ENCODE measurements at regions not wholly inside any gene's neighbourhood (a gene's known extent, or its start where the extent isn't known, plus 50 kb on each side); places are given as distances from the start of the nearest gene placed in this dataset.

DNA sequence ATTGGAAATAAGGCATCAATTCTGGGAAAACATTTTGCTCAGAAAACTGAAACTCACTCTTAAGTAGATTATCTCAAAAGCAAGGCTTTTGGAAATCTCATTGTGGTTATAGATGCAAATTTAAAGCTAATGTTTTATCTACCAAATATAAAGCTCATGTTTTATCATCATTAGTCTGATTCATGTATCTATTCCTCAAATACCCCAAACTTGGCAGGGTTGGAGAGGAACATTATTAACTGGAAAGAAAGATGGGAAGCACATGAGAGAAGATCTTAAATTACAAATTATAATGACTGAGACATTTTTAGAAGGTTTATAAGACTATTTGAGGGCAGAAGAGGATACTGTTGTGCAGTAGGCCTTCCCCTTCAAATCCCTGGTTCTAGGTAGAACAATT lies 137.3 kb upstream of the TGFBR2 start:
- H3K4me1 ChIP-seq (ENCODE audit: control insufficient read depth, insufficient read depth, low read length) = no peaks in the 10 kb centered on the region
- H3K9me3 ChIP-seq (ENCODE audit: control insufficient read depth, insufficient read depth, low read length) = no peaks in the 10 kb centered on the region
- H3K4me3 ChIP-seq (ENCODE audit: low read depth, low read length) = no peak overlapping the region
- no peak overlapping the region for H3K27ac ChIP-seq (ENCODE audit: low read depth, low read length)
- no peaks in the 10 kb centered on the region for H3K36me3 ChIP-seq (ENCODE audit: control insufficient read depth, insufficient read depth, low read length)
- H3K9ac ChIP-seq (ENCODE audit: low read depth, low read length) = no peak overlapping the region
- H3K27me3 ChIP-seq (ENCODE audit: control insufficient read depth, insufficient read depth, low read length) = no peaks in the 10 kb centered on the region

DNA sequence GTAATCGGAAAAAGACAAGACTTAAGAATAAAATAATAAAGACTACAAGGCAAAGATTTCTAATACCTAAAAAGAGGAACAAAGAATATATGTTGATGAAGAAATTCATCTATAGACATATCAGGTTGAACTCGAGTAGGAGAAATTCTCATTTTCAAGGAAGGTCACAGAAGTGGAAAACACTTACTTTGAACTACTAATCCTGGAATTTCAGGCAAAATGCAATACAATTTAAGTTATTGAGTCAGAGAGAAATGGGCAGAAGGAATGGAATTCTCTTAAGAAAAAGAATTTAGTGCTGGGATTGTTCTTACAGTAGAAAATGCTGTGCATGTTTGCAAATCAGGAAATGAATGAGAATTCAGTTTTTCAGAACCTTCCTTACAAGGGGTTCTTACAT lies 135.9 kb upstream of the TGFBR2 start:
- Histone ChIP-seq H3K4me1 (ENCODE audit: control insufficient read depth, insufficient read depth, low read length) (no peaks in the 10 kb centered on the region), H3K9ac (ENCODE audit: low read depth, low read length) (no peak overlapping the region), H3K9me3 (ENCODE audit: control insufficient read depth, insufficient read depth, low read length) (no peaks in the 10 kb centered on the region)

DNA sequence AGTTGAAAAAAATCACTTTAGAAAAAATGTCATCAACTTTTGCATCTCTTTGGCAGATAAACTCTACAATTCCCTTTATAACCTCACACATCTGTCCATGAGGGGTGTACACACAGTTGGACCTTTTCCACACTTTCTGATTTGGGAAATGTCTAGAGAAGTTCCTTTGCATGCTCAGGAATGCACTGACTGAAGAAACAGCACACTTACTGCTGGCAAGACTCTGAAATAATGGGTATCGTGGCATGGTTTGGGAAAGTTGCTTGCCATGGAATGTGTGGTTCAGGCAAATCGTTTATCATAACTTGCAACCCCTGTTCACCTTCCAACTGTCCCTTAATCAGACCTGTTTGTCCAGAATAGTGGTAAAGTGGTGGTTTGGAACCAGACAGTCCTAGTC lies 135.3 kb upstream of the TGFBR2 start:
- no peaks in the 10 kb centered on the region for H3K27me3 ChIP-seq (ENCODE audit: control insufficient read depth, insufficient read depth, low read length)
- H3K36me3 ChIP-seq (ENCODE audit: control insufficient read depth, insufficient read depth, low read length) = no peaks in the 10 kb centered on the region
- no peaks in the 10 kb centered on the region for H3K9me3 ChIP-seq (ENCODE audit: control insufficient read depth, insufficient read depth, low read length)
- no peak overlapping the region for H3K9ac ChIP-seq (ENCODE audit: low read depth, low read length)
- H3K4me3 ChIP-seq (ENCODE audit: low read depth, low read length) = no peak overlapping the region
- no peak overlapping the region for H3K27ac ChIP-seq (ENCODE audit: low read depth, low read length)
- no peaks in the 10 kb centered on the region for H3K4me1 ChIP-seq (ENCODE audit: control insufficient read depth, insufficient read depth, low read length)

More for the DNA sequence above, 135.9 kb upstream of the TGFBR2 start:
- no peaks in the 10 kb centered on the region for H3K27me3 ChIP-seq (ENCODE audit: control insufficient read depth, insufficient read depth, low read length)
- H3K27ac ChIP-seq (ENCODE audit: low read depth, low read length) = no peak overlapping the region
- no peak overlapping the region for H3K4me3 ChIP-seq (ENCODE audit: low read depth, low read length)
- no peaks in the 10 kb centered on the region for H3K36me3 ChIP-seq (ENCODE audit: control insufficient read depth, insufficient read depth, low read length)

DNA sequence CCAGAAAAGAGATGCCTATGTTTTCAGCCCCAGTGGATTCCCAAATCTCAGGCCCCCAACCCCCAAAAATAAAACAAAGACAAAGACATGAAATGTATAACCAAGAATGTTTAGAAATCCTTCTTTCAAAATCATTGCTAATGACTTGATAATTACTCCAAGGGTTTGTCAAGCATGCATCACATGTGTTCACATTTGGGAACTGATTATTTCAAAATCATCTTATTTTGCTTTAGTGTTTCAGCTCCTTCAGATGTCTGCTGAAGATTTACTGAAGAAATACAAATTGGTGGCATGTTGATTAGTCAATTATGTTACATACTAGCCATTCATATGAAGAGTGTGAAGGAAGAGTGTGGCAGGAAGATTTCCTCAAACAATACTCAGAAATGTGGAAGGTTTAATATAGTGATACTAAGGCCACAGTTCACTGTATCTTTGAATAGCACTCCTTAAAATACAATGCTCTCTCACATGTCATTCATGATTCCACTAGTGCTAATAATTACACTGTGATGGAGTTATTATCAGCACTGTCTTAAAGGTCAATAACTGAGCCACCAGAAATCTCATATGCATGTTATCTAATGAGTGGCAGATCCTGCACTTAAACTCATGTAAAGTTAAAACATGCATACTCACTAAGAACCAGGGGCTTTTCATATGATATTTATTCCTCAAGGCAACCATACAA lies 134.5 kb upstream of the TGFBR2 start:
- H3K36me3 ChIP-seq (ENCODE audit: control insufficient read depth, insufficient read depth, low read length) = no peaks in the 10 kb centered on the region
- no peaks in the 10 kb centered on the region for H3K4me1 ChIP-seq (ENCODE audit: control insufficient read depth, insufficient read depth, low read length)
- no peak overlapping the region for H3K4me3 ChIP-seq (ENCODE audit: low read depth, low read length)
- H3K9me3 ChIP-seq (ENCODE audit: control insufficient read depth, insufficient read depth, low read length) = no peaks in the 10 kb centered on the region
- no peak overlapping the region for H3K9ac ChIP-seq (ENCODE audit: low read depth, low read length)
- no peaks in the 10 kb centered on the region for H3K27me3 ChIP-seq (ENCODE audit: control insufficient read depth, insufficient read depth, low read length)
- H3K27ac ChIP-seq (ENCODE audit: low read depth, low read length) = no peak overlapping the region

DNA sequence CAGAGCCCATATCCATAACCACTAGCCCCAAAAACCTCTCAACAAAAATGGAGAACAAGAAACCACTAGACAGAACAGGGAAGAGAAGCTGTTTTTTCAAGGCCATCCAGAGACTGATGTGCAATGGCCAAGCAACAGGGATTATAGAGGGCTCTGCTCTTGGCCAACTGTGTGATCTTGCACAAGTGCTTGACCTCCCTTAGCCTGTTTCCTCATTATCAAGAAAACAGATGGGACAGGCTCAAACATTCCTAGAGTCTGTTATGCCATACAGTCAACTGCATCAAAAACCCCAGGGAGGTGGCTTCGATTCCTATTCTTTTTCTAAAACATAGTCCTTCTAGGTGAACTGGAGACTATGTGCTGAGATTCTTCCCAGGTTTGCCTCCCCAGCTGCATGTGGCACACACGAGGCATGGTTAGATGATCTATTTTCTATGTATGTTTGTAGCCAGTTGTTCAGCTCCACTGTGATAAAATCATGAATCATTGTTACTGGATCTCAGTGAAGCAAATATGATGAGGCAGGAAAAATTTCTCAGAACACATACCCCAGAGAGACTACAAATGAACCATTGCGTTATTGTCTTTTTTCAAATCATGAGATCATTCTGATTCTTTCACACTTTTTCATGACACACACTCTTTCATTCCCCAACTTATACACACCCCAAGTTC lies 132.9 kb upstream of the TGFBR2 start:
- Histone ChIP-seq H3K36me3 (ENCODE audit: control insufficient read depth, insufficient read depth, low read length) (no peaks in the 10 kb centered on the region), H3K27ac (ENCODE audit: low read depth, low read length) (no peak overlapping the region), H3K4me1 (ENCODE audit: control insufficient read depth, insufficient read depth, low read length) (no peaks in the 10 kb centered on the region), H3K27me3 (ENCODE audit: control insufficient read depth, insufficient read depth, low read length) (no peaks in the 10 kb centered on the region), H3K4me3 (ENCODE audit: low read depth, low read length) (no peak overlapping the region), H3K9me3 (ENCODE audit: control insufficient read depth, insufficient read depth, low read length) (no peaks in the 10 kb centered on the region), H3K9ac (ENCODE audit: low read depth, low read length) (no peak overlapping the region)

DNA sequence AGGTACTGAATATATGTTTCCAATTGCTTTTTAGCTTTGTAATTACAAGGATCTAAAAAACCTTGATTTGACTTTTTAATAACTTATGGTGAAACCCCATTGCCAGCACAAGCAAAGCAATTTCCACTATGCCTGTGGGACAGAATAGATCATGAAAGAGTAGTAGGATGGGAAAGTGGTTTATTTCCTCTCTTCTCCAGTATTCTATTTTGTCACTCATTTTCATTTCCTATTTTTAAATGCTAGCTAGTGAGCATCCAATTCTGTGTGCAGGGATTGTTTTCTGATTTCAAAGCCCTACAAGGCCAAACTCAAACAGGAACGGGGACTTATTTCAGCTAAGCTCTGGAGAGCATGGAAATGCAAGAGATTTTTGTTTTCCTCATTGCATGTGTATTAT lies 132.0 kb upstream of the TGFBR2 start:
- Histone ChIP-seq H3K4me3 (ENCODE audit: low read depth, low read length) (no peak overlapping the region), H3K9me3 (ENCODE audit: control insufficient read depth, insufficient read depth, low read length) (no peaks in the 10 kb centered on the region), H3K27me3 (ENCODE audit: control insufficient read depth, insufficient read depth, low read length) (no peaks in the 10 kb centered on the region), H3K27ac (ENCODE audit: low read depth, low read length) (no peak overlapping the region), H3K4me1 (ENCODE audit: control insufficient read depth, insufficient read depth, low read length) (no peaks in the 10 kb centered on the region), H3K36me3 (ENCODE audit: control insufficient read depth, insufficient read depth, low read length) (no peaks in the 10 kb centered on the region), H3K9ac (ENCODE audit: low read depth, low read length) (no peak overlapping the region)

DNA sequence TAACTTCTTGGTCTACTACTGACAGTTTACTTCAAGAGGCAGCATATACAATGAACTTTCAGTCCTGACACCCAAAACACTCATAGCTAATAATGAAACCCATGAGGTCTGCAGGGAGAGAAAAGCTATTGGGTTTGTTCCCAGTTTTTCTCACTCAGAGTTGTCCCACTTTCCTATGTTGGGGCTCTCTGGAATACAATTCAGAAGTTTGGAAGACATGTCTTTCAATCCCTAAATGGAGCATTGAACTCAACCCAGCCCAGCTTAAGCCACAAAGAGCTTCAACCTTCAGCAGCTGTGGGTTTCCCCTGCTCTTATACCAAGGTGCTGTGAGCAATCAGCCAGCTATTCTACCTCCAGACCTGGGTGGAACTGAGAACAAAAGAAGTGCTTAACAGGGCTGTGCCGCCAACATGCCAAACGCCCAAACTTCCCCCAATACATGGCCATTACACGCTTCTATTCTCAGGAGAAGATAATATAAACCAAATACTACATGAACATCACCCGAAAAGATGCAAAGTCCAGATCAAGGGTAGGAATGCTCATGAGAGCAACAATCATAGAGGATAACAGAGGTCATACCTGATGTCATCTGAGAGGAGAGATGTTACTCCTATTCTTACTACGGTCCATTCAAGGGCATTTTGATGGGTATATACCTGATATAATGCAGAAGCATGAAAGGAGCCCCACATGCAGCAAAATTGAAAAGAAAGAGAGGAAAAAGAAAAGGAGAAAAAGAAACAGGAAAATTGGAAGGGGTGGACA lies 131.2 kb upstream of the TGFBR2 start:
- no peaks in the 10 kb centered on the region for H3K27me3 ChIP-seq (ENCODE audit: control insufficient read depth, insufficient read depth, low read length)
- no peak overlapping the region for H3K9ac ChIP-seq (ENCODE audit: low read depth, low read length)
- H3K36me3 ChIP-seq (ENCODE audit: control insufficient read depth, insufficient read depth, low read length) = no peaks in the 10 kb centered on the region
- no peaks in the 10 kb centered on the region for H3K4me1 ChIP-seq (ENCODE audit: control insufficient read depth, insufficient read depth, low read length)
- no peaks in the 10 kb centered on the region for H3K9me3 ChIP-seq (ENCODE audit: control insufficient read depth, insufficient read depth, low read length)
- no peak overlapping the region for H3K4me3 ChIP-seq (ENCODE audit: low read depth, low read length)
- H3K27ac ChIP-seq (ENCODE audit: low read depth, low read length) = no peak overlapping the region

DNA sequence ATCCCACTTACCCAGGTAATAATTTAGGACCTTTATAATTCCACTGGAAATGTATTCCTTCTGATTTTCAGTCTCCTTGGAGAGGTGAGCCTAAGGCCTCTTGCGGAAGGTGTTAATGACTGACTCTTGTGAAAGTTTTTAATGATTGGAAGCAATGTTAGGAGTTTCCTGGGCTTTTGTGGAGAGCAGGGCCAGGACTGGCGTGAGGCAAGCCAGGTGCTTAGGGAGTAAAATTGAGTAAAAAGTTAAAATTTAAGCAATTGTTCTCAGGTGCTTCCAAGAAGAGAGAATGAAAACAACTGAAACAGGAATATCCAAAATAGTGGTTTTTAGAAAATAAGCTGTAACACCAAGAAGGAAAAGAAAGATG lies 130.6 kb upstream of the TGFBR2 start:
- no peak overlapping the region for H3K27ac ChIP-seq (ENCODE audit: low read depth, low read length)
- H3K4me1 ChIP-seq (ENCODE audit: control insufficient read depth, insufficient read depth, low read length) = no peaks in the 10 kb centered on the region
- 0 out of 2 replicates have a peak, but pooled peaks cover 3% of the 10 kb centered on the region for H3K9me3 ChIP-seq (ENCODE audit: control insufficient read depth, insufficient read depth, low read length)
- no peaks in the 10 kb centered on the region for H3K27me3 ChIP-seq (ENCODE audit: control insufficient read depth, insufficient read depth, low read length)
- H3K36me3 ChIP-seq (ENCODE audit: control insufficient read depth, insufficient read depth, low read length) = no peaks in the 10 kb centered on the region
- H3K9ac ChIP-seq (ENCODE audit: low read depth, low read length) = no peak overlapping the region
- H3K4me3 ChIP-seq (ENCODE audit: low read depth, low read length) = no peak overlapping the region

DNA sequence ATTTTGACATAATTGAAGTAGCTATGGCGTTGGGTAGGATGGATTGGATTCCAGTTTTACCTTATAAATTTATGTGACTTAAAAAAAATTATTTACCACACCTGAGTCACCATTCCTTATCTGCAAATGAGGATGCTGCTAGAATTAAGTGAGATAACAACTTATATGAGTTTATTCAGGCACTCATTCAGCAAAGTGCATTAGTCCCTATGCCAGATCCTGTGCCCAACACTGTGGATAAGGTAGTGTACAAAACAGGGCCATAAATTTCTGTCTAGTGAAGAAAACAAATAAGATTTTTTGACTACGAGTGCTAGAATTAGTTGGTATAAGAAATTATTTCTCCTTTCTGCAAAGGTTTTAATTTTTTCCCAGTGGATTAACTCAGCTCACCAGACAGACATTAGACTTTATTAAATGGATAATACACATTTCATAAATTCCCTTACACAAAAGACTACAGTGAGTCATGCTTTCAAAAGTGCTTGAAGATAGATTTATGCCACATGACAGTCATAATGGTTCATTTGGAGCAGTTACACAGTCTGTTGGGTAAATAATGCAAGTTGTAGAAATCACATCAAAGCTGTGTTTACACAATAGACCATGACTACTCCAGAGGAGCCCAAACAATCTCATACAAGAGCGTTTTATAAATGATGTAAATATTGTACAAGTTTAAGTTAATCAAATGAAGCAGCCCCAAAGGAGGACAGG lies 129.9 kb upstream of the TGFBR2 start:
- H3K9ac ChIP-seq (ENCODE audit: low read depth, low read length) = no peak overlapping the region
- H3K27me3 ChIP-seq (ENCODE audit: control insufficient read depth, insufficient read depth, low read length) = no peaks in the 10 kb centered on the region
- no peaks in the 10 kb centered on the region for H3K36me3 ChIP-seq (ENCODE audit: control insufficient read depth, insufficient read depth, low read length)
- H3K9me3 ChIP-seq (ENCODE audit: control insufficient read depth, insufficient read depth, low read length) = peaks cover 8% of the 10 kb centered on the region; the same call in 1 of the 2 replicates
- H3K4me1 ChIP-seq (ENCODE audit: control insufficient read depth, insufficient read depth, low read length) = no peaks in the 10 kb centered on the region
- H3K27ac ChIP-seq (ENCODE audit: low read depth, low read length) = no peak overlapping the region
- no peak overlapping the region for H3K4me3 ChIP-seq (ENCODE audit: low read depth, low read length)

DNA sequence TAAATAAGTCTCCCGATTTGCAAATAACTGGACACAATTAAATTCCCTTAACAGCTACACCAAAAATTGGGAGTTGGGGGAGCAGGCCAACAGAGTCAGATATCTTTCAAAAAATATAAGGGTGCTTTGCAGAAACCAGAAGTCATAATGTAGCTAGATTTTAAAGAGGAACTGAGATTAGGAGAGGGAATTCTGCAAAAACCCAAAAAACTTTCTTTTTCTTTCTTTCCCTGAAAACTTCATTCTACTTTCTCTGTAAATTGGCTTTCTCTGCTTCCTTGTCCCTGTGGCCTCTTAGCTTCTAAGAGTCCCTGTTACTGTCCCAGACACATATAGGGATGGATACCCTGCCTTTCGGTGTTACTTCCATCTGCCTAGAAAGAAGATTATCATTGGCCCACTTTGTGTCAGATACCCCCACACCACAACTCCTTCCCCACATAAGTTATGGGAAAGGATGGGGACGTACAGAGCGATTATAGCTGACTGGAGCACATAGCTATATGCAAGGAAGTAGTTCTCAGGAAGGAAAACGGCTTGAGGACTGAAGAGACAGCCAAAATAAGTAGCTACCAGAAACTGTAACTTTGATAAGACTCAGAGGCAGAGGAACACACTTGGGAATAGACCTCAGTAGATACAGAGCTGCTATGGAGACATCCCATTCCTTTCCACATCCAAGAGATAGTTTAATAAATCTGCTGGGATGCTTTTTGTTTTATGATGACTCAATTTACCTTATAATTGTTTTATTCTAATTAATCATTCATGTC lies 129.1 kb upstream of the TGFBR2 start:
- peaks cover 8% of the 10 kb centered on the region; the same call in 1 of the 2 replicates for H3K9me3 ChIP-seq (ENCODE audit: control insufficient read depth, insufficient read depth, low read length)
- H3K27ac ChIP-seq (ENCODE audit: low read depth, low read length) = no peak overlapping the region
- no peaks in the 10 kb centered on the region for H3K4me1 ChIP-seq (ENCODE audit: control insufficient read depth, insufficient read depth, low read length)
- H3K4me3 ChIP-seq (ENCODE audit: low read depth, low read length) = no peak overlapping the region
- no peaks in the 10 kb centered on the region for H3K36me3 ChIP-seq (ENCODE audit: control insufficient read depth, insufficient read depth, low read length)
- no peaks in the 10 kb centered on the region for H3K27me3 ChIP-seq (ENCODE audit: control insufficient read depth, insufficient read depth, low read length)
- H3K9ac ChIP-seq (ENCODE audit: low read depth, low read length) = no peak overlapping the region
